ENCODE measurements at regions not wholly inside any gene's neighbourhood (a gene's known extent, or its start where the extent isn't known, plus 50 kb on each side); places are given as distances from the start of the nearest gene placed in this dataset.

GRCh38 chr1:81681114-81681513 lies 119.6 kb upstream of the ADGRL2 start:
- Mint-ChIP-seq H3K4me1 (ENCODE audit: low read depth) (no peaks in the 10 kb centered on the region), H3K9me3 (peaks cover 2% of the 10 kb centered on the region), H3K4me3 (no peak overlapping the region), H3K36me3 (ENCODE audit: low read depth) (no peaks in the 10 kb centered on the region), H3K27ac (no peak overlapping the region), H3K27me3 (ENCODE audit: low read depth) (no peaks in the 10 kb centered on the region)

DNA sequence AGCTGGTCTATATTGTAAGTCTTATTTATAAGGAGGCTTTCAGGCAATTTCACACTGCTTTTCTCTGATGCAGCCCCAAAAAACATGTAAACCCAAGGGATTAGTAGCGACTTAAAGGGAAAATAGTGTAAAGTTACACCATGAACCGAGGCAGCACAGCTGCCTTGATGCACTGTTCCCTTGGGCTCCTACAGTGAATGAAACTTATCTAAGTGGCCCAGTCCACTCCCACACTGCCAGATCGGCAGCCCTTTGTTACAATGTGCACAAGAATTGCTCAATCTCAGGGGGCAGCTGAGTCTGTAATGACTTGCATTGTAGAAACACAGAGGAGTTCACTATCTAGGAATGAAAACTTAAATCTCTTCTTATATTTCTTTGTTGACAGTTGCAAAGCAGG lies 120.8 kb upstream of the ADGRL2 start:
- no peaks in the 10 kb centered on the region for H3K27me3 Mint-ChIP-seq (ENCODE audit: low read depth)
- H3K36me3 Mint-ChIP-seq (ENCODE audit: low read depth), result no peaks in the 10 kb centered on the region
- no peak overlapping the region for H3K4me3 Mint-ChIP-seq
- no peaks in the 10 kb centered on the region for H3K9me3 Mint-ChIP-seq
- no peaks in the 10 kb centered on the region for H3K4me1 Mint-ChIP-seq (ENCODE audit: low read depth)
- H3K27ac Mint-ChIP-seq, result no peak overlapping the region

DNA sequence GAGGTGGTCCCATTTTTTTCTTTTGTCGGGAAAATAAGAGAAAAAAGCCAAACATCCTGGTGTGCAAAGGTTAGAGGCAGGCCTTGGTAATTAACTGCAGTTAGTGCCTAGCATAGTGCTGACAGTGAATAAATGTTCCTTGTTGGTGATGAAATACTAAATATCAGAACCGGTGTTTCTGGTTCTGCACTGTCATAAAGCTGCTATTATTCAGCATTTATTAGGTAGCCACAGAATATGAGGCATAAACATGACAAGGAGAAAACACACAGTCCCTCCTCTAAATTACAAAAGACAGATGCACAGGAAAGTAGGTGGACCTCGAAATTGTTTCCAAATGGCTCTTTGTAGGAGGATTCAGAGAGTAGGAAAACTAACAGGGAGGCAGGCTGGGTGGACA lies 122.0 kb upstream of the ADGRL2 start:
- no peak overlapping the region for H3K27ac Mint-ChIP-seq
- no peaks in the 10 kb centered on the region for H3K36me3 Mint-ChIP-seq (ENCODE audit: low read depth)
- H3K27me3 Mint-ChIP-seq (ENCODE audit: low read depth), result no peaks in the 10 kb centered on the region
- H3K4me3 Mint-ChIP-seq, result no peak overlapping the region
- H3K9me3 Mint-ChIP-seq, result no peaks in the 10 kb centered on the region
- no peaks in the 10 kb centered on the region for H3K4me1 Mint-ChIP-seq (ENCODE audit: low read depth)

GRCh38 chr1:81672766-81673165 lies 128.0 kb upstream of the ADGRL2 start:
- Mint-ChIP-seq H3K27me3 (ENCODE audit: low read depth) (no peaks in the 10 kb centered on the region), H3K9me3 (no peaks in the 10 kb centered on the region), H3K36me3 (ENCODE audit: low read depth) (no peaks in the 10 kb centered on the region), H3K4me3 (no peak overlapping the region), H3K27ac (no peak overlapping the region), H3K4me1 (ENCODE audit: low read depth) (no peaks in the 10 kb centered on the region)

GRCh38 chr1:81671038-81671437 lies 129.7 kb upstream of the ADGRL2 start:
- H3K27me3 Mint-ChIP-seq (ENCODE audit: low read depth), result no peaks in the 10 kb centered on the region
- H3K4me1 Mint-ChIP-seq (ENCODE audit: low read depth), result no peaks in the 10 kb centered on the region
- H3K27ac Mint-ChIP-seq, result no peak overlapping the region
- H3K4me3 Mint-ChIP-seq, result no peak overlapping the region
- H3K36me3 Mint-ChIP-seq (ENCODE audit: low read depth), result no peaks in the 10 kb centered on the region
- no peaks in the 10 kb centered on the region for H3K9me3 Mint-ChIP-seq

- no peaks in the 10 kb centered on the region for H3K9me3 Mint-ChIP-seq
- H3K36me3 Mint-ChIP-seq (ENCODE audit: low read depth), result no peaks in the 10 kb centered on the region
- H3K4me3 Mint-ChIP-seq, result no peak overlapping the region
- H3K4me1 Mint-ChIP-seq (ENCODE audit: low read depth), result no peaks in the 10 kb centered on the region
- no peak overlapping the region for H3K27ac Mint-ChIP-seq
- no peaks in the 10 kb centered on the region for H3K27me3 Mint-ChIP-seq (ENCODE audit: low read depth)
Measured at GRCh38 chr1:81670286-81670685, 130.4 kb upstream of the ADGRL2 start.

DNA sequence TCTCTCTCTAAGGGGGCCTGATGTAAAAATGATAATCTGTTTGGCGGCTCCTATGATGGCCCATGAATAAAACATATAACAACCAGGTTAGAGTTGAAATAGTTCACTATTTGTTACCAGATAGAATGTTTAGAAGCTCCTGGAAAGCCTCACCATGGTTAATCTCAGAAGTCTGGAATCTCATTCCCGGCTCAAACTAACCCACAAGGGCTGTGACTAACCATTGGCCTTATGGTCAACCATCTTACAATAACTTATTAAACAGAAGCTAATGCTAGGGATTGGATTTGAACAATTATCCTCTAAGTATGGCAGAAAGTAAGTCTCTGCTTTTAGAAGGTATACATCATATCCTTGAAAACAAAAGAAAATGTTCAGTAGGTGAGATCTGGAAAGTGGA lies 134.1 kb upstream of the ADGRL2 start:
- H3K4me1 Mint-ChIP-seq (ENCODE audit: low read depth), result no peaks in the 10 kb centered on the region

DNA sequence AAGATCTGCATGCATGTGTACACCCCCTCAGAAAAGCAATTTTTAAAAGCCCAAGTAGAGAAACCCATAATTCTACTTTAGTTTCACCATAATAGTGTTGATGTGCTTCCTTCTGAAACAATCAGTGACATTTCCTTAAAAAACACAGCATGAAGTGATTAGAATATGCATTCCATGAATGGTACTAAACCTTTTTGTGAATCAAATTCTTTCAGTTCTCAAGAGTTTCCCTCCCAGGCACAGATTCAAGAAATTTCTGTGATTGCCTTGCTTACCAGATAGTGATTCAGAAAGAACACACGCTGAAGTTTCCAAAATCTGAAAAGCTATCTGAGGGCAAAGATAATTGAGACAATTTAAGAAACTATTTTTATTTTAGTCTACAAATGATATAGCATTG lies 136.4 kb upstream of the ADGRL2 start:
- Mint-ChIP-seq H3K36me3 (ENCODE audit: low read depth) (no peaks in the 10 kb centered on the region), H3K27ac (no peak overlapping the region), H3K4me1 (ENCODE audit: low read depth) (no peaks in the 10 kb centered on the region), H3K4me3 (no peak overlapping the region), H3K9me3 (no peaks in the 10 kb centered on the region), H3K27me3 (ENCODE audit: low read depth) (no peaks in the 10 kb centered on the region)

More for the DNA sequence above, 134.1 kb upstream of the ADGRL2 start:
- no peaks in the 10 kb centered on the region for H3K27me3 Mint-ChIP-seq (ENCODE audit: low read depth)
- no peaks in the 10 kb centered on the region for H3K36me3 Mint-ChIP-seq (ENCODE audit: low read depth)
- H3K4me3 Mint-ChIP-seq, result no peak overlapping the region
- no peak overlapping the region for H3K27ac Mint-ChIP-seq
- H3K9me3 Mint-ChIP-seq, result no peaks in the 10 kb centered on the region

GRCh38 chr1:81662913-81663526 lies 137.7 kb upstream of the ADGRL2 start:
- Mint-ChIP-seq H3K4me3 (no peak overlapping the region), H3K9me3 (no peaks in the 10 kb centered on the region), H3K27me3 (ENCODE audit: low read depth) (no peaks in the 10 kb centered on the region), H3K4me1 (ENCODE audit: low read depth) (no peaks in the 10 kb centered on the region), H3K27ac (no peak overlapping the region), H3K36me3 (ENCODE audit: low read depth) (no peaks in the 10 kb centered on the region)

GRCh38 chr1:81660286-81660685 lies 140.4 kb upstream of the ADGRL2 start:
- Mint-ChIP-seq H3K4me3 (no peak overlapping the region), H3K36me3 (ENCODE audit: low read depth) (no peaks in the 10 kb centered on the region), H3K9me3 (no peaks in the 10 kb centered on the region), H3K4me1 (ENCODE audit: low read depth) (no peaks in the 10 kb centered on the region), H3K27ac (no peak overlapping the region), H3K27me3 (ENCODE audit: low read depth) (no peaks in the 10 kb centered on the region)

DNA sequence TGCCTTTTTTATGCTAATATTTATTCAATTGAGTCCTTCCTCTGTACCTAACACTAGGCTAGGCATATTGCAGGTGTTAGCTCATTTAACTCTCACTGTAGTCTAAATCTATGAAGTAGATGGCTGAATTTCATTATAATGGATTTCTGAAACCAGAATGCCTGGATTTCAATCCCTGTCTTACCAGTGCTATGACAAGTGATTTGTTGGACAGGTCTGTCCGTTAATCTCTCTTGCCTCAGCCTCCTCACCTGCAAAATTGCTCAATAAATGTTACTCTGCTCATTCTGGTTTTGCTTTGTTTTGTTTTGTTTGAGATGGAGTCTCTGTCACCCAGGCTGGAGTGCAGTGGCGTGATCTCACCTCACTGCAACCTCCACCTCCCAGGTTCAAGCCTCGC lies 146.1 kb upstream of the ADGRL2 start:
- Mint-ChIP-seq H3K27me3 (ENCODE audit: low read depth) (no peaks in the 10 kb centered on the region), H3K9me3 (no peaks in the 10 kb centered on the region), H3K4me1 (ENCODE audit: low read depth) (no peaks in the 10 kb centered on the region), H3K4me3 (no peak overlapping the region), H3K36me3 (ENCODE audit: low read depth) (no peaks in the 10 kb centered on the region), H3K27ac (no peak overlapping the region)

DNA sequence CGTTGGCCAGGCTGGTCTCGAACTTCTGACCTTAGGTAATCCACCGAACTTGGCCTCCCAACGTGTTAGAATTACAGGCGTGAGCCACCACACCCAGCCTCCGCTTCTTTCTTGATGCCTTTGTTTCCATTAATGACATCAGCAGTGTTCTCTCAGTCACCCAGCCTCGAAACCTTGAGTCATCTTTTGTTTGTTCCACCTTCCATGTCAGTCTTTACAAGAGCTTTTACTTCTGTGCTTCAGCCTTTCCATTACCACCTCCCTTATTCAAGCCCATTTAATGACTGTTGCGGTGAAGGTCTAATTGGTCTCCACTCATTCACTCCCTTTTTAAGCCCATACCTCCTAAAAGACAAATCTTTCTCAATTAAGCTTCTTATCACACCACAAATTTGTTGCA lies 146.6 kb upstream of the ADGRL2 start:
- Mint-ChIP-seq H3K4me3 (no peak overlapping the region), H3K4me1 (ENCODE audit: low read depth) (no peaks in the 10 kb centered on the region), H3K27ac (no peak overlapping the region), H3K9me3 (no peaks in the 10 kb centered on the region), H3K36me3 (ENCODE audit: low read depth) (no peaks in the 10 kb centered on the region), H3K27me3 (ENCODE audit: low read depth) (no peaks in the 10 kb centered on the region)

- Mint-ChIP-seq H3K4me1 (ENCODE audit: low read depth) (no peaks in the 10 kb centered on the region), H3K27me3 (ENCODE audit: low read depth) (no peaks in the 10 kb centered on the region), H3K9me3 (no peaks in the 10 kb centered on the region), H3K36me3 (ENCODE audit: low read depth) (no peaks in the 10 kb centered on the region), H3K27ac (no peak overlapping the region), H3K4me3 (no peak overlapping the region)
Measured at GRCh38 chr1:81650776-81651175, 150.0 kb upstream of the ADGRL2 start.

- H3K4me3 Mint-ChIP-seq, result no peak overlapping the region
- no peaks in the 10 kb centered on the region for H3K4me1 Mint-ChIP-seq (ENCODE audit: low read depth)
- no peaks in the 10 kb centered on the region for H3K27me3 Mint-ChIP-seq (ENCODE audit: low read depth)
- no peaks in the 10 kb centered on the region for H3K36me3 Mint-ChIP-seq (ENCODE audit: low read depth)
- peaks cover 8% of the 10 kb centered on the region for H3K9me3 Mint-ChIP-seq
- no peak overlapping the region for H3K27ac Mint-ChIP-seq
Measured at GRCh38 chr1:81635816-81636215, 164.9 kb upstream of the ADGRL2 start.

DNA sequence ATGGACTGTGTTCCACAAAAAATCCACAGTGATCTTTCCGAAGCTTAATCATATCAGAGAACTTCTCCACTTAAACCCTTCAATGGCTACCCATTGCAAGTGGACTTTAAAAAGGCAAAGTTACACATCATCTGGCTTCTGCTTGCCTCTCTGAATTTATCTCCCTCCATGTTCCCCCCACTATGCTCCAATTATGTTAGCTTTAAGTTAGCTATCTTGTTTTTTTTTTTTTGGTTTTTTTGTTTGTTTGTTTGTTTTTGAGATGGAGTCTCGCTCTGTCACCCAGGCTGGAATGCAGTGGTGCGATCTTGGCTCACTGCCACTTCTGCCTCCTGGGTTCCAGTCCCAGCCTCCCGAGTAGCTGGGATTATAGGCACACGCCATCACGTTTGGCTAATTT lies 166.4 kb upstream of the ADGRL2 start:
- Mint-ChIP-seq H3K27ac (no peak overlapping the region), H3K4me3 (no peak overlapping the region), H3K9me3 (peaks cover 8% of the 10 kb centered on the region), H3K27me3 (ENCODE audit: low read depth) (no peaks in the 10 kb centered on the region), H3K4me1 (ENCODE audit: low read depth) (no peaks in the 10 kb centered on the region), H3K36me3 (ENCODE audit: low read depth) (no peaks in the 10 kb centered on the region)

DNA sequence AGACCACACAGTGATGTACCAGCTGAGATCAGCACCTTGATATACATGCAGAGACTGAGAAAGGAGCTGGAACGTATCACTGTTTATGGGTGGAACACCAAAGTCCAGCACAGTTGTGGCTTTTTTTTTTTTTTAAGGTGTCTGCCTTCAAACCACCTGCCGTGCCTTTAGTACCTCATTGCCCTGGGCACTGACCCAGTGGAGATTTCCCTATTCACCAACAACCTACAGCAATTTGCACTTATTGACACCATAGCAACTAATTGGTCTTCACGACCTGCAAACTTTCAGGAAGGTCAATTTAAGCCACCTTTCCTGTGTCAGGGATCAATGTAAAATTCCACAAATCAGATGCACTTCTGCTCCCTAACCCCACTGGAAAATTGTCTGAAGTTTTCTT lies 181.6 kb upstream of the ADGRL2 start:
- H3K4me1 Mint-ChIP-seq (ENCODE audit: low read depth), result no peaks in the 10 kb centered on the region
- H3K36me3 Mint-ChIP-seq (ENCODE audit: low read depth), result no peaks in the 10 kb centered on the region
- peaks cover 10% of the 10 kb centered on the region for H3K9me3 Mint-ChIP-seq
- no peaks in the 10 kb centered on the region for H3K27me3 Mint-ChIP-seq (ENCODE audit: low read depth)
- H3K4me3 Mint-ChIP-seq, result no peak overlapping the region
- no peak overlapping the region for H3K27ac Mint-ChIP-seq

Measured in T-helper 1 cell treated with Interleukin-12 subunit alpha and Interleukin-12 subunit beta and Interleukin-4 antibody, amounts not matched to agents 30 μg/mL and 1 μg/mL, for 36 hours (primary cell).